ENCODE measurements at regions not wholly inside any gene's neighbourhood (a gene's known extent, or its start where the extent isn't known, plus 50 kb on each side); places are given as distances from the start of the nearest gene placed in this dataset.

DNA sequence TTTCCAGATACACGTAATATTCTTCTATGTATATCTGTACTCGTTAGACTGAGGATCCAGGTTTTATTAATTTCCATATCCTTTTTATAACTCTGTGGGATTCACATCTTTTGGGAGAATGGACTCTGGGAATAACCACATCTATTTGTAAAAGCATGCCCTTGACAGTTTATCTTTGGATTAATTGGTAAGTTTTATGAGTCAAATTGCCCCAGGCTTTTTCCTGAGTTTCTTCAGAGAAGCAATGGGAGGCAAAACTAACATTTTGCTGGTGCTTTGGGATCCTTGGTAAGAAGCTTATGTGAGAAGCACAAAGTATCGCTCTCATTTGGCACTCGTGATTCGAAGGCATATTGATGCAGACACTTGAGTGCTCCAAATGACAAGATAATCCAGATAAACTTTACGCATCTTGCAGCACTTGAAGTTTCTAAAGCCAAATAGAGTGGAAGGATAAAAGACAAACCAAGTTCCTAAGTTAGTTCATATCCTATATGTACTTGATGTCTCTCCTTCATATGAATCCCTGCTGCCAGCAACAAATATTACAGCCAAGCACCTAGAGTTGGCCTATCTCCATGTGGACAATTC is 324.7 kb downstream of the TLE4 start:
- no peak for DNase-seq (ENCODE audit: extremely low read depth, low read depth)

DNA sequence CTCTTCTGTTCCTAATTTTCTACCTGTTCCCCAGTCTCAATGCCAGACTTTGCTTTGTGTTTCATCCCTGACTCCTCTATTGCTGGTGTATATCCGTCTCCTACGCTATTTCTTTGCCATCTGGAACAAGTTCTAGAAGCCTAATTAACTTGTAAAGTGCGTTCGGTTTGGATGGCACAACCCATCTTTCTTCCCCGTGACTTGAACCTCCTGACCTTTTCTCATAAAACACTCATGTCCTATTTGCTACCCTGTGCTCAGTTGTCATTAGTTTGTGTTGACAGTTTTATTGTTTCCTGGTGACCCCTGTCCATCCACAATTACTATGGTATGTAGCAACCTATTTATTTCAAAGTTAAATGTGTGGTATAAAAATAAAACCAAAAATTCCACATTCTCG is 323.5 kb downstream of the TLE4 start:
- no peak for DNase-seq (ENCODE audit: extremely low read depth, low read depth)

DNA sequence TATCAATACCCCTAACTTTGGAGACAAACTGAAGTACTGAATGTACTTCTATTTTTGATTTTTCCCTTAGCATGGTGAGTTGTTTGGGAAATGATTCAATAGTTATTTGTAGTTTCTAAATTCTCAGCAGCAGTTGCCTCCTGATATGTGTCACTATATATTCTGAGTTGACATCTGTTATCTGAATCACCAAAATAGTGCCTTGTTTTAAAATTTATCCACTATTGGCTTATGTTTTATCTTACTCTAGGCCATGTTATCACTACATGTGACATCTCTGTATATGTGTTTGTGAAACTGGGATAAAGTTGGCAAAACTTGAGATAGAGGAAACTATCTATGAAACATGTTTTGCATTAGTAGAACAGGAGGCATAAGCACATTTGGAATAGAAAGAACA is 317.6 kb downstream of the TLE4 start:
- no peak for DNase-seq (ENCODE audit: extremely low read depth, low read depth)

DNA sequence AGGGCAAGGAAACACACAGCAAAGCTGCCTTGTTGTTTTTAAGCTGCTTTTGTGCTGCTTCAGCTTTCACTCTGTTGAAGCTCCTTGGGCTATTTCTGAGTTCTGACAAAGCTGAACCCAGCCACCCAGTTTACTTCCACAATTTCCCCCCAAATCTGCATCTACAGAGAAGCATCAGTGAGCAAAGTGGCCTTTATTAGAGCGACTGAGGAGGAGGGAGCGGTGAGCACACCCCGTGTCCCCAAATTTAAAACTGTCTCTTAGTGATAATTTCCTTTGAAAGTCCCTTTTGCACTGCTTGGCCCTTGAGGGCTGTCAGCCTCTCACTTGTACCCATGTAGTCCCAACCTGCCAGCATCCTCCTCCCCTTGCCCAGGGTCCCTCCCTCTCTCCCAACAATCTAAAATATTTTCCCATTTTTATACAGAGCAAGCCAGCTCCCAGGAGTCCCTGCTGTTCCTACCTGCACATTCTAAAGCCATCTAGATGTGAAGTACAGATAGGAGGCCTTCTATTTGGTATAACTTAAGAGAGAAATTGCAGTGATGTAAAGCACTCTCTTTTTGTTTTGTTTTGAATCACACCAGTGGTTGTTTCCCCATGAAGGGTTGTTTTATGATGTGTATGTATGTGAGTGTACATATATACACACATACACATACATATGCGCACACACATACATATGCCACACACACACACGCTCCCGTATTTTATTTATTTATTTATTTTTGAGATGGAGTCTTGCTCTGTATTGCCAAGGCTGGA is 313.5 kb downstream of the TLE4 start:
- no peak for DNase-seq (ENCODE audit: extremely low read depth, low read depth)

DNA sequence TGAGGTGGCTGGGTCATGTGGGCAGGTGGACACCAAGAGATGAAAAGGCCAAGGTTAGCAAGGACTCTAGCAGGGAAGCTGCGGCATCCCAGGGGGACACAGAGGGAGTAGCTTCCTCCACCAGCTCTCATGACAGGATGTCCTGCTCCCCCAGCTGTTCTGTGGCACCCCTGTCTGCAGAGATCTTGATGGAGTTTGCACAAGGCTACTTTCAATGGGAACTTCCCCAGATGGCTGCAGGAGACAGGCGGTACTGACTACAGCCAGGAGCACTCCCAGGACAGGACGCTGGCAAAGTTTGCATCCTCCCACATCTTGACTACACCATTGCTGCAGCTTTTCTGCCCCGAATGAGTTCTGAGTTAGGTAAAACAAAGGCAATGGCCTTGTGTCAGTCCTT is 312.8 kb downstream of the TLE4 start:
- DNase-seq (ENCODE audit: extremely low read depth, low read depth): no peak

DNA sequence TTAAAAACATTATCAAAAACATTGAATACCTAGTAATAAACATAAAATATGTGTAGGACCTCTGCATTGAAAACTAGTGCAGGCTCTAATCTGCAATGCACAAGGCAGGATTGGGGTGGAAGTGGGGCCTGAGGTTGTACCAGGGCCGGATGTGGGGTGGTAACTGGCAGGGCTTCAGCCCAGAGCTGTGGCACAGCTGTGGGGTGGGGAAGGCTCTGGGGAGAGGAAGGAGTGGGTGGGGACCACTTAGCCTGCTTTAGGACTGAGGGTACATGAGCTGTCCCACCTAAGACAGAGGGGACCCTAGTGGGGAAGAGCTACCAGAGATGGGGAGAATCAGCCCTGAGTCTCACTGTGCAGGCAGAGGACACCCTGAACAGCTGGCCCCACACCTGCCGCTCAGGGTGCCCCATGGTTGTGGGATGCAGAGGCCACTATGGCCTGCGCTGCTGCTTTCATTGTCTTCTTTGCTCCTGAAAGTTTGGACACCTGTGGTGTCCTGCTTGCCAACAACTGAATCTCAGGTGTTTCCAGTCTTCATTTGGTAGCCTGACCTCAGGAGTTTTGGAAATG is 311.4 kb downstream of the TLE4 start:
- DNase-seq (ENCODE audit: extremely low read depth, low read depth): no peak

DNA sequence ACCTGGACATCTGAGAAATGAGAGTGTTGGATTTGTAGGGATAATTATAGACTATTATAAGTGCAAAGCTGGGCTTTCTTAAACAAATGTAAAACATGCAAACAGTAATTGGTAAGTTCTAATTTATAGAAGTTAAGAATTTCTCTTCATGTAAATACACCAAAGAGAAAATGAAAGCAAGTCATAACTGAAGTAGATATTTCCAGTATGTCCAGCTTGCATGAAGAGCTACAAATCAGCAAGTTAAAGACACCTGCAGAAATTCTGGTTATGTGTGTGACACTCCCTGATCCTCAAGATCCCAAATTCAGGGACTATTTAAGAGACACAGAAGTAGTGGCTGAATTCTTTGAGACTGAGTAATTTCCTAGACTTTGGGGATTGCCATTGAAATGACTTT is 308.9 kb downstream of the TLE4 start:
- DNase-seq (ENCODE audit: extremely low read depth, low read depth): no peak

DNA sequence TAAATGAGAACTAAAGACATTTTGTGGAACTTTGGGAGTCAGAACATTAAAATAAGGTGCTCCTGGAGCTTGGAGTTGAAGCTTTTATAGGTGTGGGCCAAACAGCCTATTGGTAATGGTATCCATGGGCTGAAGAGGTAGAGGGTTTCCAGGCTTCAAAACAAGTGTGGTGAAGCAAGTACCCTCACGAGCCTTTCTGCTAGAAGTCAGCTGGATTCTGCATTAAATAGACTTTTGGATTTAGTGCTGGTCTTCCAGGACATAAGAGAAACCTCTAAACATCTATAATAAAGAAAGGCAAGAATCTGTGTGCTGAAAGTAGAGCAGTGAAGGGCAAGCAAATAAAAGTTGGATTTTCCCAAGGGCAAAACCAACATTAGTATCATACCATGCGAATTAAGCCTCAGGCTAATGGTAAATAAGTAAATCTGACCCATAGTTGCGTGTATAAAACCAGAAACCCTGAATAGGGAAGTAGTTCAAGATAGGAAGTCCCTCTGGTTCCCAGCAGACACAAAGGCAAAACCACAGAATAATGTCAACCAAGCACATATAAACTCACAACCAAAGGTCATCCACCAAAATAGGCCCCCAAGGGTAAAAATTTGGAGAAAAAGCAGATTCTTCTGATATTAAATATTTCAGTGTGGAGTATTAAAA is 306.3 kb downstream of the TLE4 start:
- DNase-seq (ENCODE audit: extremely low read depth, low read depth): no peak

DNA sequence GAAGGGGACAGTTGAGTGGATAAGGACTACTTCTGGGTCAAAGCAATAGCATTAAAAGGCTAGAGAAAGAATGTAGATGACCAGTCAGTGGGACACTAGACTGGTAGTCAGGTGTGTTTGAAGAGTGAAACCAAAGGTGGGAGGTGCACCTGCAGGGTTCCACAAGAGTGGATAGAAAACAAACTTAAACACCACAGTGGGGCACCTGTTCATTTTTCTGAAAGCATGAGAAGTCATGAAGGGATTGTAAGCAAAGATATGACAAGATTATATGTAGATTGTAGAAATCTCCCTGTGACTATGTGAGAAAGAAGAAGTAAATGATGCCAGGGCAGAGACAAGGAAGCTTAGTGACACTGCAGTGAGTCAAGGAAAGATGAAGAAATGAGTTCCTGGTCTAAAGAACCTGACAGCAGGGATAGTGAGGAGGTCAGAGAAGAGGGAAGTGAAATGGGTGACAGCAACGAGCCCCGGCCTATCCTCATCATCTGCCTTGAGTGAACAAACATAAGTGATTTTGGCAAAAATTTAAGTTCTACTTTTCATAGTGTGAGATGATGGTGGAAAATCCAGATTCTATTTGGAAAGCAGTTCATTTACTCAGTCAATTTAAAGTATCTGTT is 296.9 kb downstream of the TLE4 start:
- DNase-seq (ENCODE audit: extremely low read depth, low read depth): no peak

DNA sequence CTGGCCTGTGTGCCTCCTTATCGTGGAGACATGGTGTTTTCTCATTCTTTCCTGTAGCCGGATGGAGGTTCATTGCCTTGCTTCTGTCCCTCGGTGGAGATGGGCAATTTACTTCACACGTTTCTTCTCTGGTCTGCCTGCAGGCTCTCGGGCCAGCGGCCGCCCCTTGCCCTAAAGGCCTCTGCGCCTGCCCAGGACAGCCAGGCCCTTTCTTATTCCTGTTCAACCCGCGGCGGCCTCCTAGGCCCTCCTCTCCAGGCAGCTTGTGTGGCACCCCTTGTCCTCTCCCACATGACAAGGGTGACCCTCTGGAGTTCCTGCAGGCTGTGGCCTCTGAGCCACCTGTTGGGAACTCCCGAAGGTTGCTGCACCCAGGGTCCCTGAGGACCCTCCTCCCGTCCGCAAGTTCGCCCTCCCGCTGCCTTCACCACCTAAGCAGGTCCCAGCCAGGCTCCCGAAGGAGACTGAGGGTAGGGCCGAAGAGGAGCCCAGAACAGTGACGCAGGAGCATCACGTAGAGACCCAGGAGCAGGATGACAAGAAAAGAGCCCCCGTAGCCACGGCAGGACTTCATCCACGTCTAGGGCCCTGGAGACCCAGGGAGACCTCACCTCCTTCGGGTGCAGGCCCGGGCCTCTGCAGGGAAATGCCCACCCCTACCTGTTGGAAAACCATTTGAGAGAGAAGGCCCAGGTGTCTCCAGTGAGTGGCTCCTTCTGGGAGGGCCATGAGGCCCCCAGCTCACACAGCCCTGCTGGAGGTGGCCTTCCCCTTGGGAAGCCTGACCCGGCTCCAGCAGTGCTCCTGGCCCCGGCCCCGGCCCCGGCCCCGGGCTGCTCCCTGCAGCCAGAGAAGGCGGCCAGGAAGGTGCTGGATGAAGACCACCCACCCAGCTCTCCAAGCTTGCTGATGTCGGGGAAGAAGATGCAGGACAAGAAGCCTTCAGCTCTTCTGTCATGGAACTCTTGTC is 291.4 kb downstream of the TLE4 start:
- no peak for DNase-seq (ENCODE audit: extremely low read depth, low read depth)

DNA sequence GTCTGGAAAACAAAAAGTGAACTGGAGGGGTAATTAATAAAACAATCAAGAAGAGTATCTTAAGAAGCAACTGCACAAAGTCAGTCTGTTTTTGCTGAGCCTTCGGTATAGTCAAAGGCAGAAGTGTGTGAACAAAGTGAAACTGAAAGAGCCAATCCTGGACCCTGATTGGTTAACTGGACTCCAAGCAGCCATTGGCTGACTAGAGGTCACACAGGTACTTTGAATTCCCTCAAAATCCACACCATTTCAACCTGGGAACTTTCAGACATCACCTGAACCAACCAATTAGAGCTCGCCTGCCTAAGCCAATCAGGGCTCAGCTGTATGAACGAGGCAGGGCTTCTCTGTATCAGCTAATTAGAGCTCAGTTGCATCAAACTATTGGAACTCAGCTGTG is 286.7 kb downstream of the TLE4 start:
- DNase-seq (ENCODE audit: extremely low read depth, low read depth): peak; percentile 53

DNA sequence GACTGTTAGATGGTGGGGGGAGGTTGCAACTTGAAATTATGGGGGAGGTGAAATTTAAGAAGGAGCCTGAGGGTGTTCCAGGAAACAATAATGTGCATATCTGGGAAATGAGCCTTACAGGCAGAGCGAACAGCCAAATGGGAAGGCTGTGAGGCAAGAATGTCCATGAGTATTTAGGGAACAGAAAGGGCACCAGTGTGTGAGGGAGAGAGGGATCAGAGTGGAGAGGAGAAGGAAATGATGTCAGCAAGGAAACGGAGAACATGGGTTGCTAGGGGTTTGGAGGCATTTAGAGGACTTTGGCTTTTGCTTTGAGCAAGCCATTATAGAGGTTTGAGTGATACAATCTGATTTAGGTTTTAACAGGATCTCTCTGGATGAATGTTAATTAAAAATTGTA is 285.4 kb downstream of the TLE4 start:
- no peak for DNase-seq (ENCODE audit: extremely low read depth, low read depth)

DNA sequence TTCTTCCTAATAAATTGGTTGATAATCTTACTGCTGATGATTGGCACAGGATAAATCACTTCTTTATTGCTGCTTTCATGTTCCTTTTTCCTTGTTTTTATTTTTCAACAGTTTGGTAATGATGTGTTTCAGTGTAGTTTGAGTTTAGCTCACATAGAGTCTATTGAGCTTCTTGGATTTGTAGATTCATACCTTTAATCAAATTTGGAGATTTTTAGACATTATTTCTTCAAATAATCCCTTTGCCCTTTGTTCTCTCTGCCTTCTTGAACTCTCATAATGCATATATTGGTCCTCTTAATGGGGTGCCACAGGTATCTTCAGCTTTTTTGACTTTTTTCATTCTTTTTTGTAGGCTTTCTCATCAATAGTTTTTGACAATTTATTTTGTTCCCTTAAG is 275.3 kb downstream of the TLE4 start:
- DNase-seq (ENCODE audit: extremely low read depth, low read depth): no peak

DNA sequence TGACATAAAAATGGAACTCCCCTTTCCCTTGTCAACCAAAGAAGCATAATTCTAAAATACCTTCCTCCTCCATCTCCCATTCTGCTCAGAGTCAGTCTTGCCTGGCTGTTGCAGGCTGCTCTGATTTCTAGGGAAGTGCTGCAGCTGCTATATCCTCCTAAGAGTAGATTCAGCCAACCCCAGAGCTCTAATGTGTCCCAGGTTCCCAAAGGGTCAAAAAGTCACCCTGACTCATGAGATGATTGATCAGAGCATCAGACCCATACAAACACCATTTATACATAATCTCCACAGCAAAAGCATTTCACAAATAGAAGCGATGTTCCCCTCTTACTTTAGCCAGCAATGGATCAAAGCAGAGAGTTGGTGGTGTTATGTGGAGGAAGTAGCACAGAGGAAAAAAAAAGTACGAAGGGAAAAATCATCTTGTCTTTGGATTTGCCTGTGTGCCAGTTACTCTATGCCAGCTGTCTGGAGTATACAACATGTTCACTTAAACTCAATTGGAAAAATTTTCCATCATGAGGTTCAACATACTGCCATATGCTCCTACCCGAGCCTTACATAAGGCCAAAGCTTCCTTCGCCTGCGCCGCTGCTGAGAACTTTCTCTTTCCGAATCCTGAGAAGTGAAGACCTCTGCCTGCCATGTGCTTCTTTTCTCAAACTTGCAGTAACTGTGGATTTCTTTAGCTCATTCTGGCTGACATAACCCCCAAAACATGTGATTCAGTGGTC is 258.0 kb downstream of the TLE4 start:
- no peak for DNase-seq (ENCODE audit: extremely low read depth, low read depth)

DNA sequence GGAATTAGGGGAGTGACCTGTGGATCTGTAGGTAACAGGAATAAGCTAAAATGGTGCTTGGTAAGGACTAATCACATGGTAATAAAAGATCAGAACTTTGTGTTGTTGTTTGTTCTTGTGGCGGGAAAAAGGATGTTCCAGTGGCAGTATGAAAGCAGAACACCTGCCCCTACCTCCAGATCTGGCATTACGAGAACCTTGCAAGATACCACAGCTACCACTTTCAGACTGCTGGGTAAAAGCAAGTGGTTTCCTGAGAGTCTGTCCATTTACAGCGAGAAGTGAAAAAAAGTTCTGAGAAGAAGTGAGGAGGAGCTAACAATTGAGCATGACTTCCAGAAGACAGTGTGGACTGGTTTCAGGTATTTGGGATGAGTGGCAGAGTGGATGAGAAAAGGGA is 252.5 kb downstream of the TLE4 start:
- DNase-seq (ENCODE audit: extremely low read depth, low read depth): no peak

DNA sequence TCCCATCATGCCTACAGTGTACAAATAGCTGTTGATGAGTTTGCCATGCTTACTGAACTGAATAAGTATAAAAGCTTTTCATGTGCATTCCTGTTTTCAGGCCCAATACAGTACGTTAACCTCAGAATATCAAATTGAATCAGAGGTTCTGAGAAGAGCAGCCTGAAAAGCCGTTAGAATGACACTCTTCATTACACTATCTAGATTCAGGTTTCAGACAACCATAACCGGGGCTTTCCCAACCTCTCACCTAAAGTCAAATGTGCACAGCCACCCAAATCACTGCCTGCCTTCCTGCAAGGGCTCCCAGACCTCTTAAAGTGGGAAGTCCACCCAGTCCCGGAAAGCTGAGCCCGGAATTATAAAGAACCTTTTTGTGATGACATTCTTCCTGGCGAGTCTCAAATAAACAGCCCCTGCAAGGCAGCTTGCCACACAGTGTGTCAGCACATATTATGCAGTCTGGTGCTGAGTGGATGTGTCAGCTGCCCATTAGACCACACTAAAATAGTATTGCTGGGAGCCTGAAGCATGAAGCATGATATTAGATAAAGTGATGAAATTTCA is 245.8 kb downstream of the TLE4 start:
- DNase-seq (ENCODE audit: extremely low read depth, low read depth): no peak

DNA sequence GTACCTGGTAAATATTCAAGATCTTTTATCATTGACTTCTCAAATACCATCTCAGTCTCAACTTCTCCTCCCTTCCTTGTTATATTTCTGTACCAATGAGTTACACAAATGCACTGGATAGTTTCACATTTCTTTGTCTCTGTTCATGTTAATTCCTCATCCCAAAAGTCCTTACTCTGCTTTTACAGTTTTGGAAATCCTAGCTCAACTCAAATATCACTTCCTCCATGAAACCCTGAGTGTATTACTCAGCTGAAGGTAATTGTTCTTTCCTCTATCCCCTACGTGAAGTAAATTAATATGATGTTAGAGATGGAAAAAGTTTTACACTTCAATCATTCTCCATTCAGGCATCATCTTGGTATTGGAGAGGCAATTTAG is 241.5 kb downstream of the TLE4 start:
- DNase-seq (ENCODE audit: extremely low read depth, low read depth): no peak

DNA sequence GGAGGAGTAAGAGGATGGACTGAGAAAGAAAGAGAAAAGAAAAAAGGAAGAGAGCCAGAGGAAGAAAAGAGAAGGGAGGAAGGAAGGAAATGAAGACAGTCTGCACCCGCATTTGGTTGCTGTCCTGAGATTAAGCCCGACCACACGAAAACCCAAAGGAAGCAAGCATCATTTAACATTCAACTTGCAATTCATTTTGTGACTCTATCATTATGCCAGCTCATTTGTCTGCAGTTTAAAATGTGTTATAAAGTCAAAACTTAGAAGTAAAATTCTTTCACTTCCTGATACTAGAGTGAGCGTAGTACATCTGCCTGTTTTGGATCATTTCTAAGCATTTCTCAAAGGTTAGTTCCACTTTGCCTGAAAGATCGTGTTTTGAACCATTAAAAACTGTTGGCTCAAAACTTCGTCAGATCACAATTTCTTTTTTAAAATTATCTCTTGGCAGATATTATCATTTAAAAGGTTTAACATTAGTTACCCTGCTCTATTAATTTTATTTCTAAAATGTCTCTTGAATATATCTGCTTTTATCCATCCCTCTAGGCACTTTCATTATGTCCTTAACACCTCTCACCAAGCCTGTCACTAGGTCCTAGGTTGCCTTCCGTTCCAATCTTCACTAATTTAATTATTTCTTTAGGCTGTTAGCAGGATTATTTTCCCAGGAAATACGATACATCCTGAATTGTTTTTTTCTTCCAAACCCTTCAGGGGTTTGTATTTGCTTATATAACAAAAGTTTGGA is 240.9 kb downstream of the TLE4 start:
- DNase-seq (ENCODE audit: extremely low read depth, low read depth): no peak

DNA sequence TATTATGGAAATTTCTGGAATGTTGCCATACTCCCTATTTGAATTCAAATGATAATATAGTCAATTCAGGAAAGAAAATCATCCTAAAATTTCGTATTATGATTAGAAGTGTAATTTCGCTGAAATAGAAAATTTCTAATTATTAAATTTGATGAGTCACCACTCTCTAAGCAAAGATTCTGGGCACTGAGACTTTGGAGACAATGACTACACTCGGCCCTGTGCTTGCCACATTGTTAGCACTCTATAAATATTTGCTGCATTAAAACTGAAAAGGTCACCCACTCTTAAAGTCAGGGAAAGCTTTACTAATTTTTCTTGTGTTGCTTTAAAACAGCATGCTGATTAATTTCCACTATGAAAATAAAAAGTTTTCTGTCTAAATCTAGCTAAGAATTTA is 240.3 kb downstream of the TLE4 start:
- peak; percentile 6 for DNase-seq (ENCODE audit: extremely low read depth, low read depth)
